ENCODE measurements at regions not wholly inside any gene's neighbourhood (a gene's known extent, or its start where the extent isn't known, plus 50 kb on each side); places are given as distances from the start of the nearest gene placed in this dataset.
"Not testable (repeated sequence)": the region's sequence is repeated elsewhere in the genome, so short reads cannot be mapped to it uniquely, and the experiment has no call there.

- peak; percentile 42 for DNase-seq
Observed at GRCh38 chr16:48054881-48055601, 100.8 kb downstream of the ABCC12 start.

GRCh38 chr16:48053418-48053745 lies 102.4 kb downstream of the ABCC12 start:
- DNase-seq: no peak

GRCh38 chr16:48052731-48053417 lies 102.9 kb downstream of the ABCC12 start:
- no peak for DNase-seq

GRCh38 chr16:48050871-48051270 lies 104.9 kb downstream of the ABCC12 start:
- DNase-seq: no peak

- no peak for DNase-seq
Observed at GRCh38 chr16:48049847-48050246, 105.9 kb downstream of the ABCC12 start.

- DNase-seq: no peak
Observed at GRCh38 chr16:48047720-48048119, 108.1 kb downstream of the ABCC12 start.

GRCh38 chr16:48047241-48047640 lies 108.6 kb downstream of the ABCC12 start:
- no peak for DNase-seq

GRCh38 chr16:48044117-48044516 lies 111.7 kb downstream of the ABCC12 start:
- DNase-seq: no peak

- no peak for DNase-seq
Observed at GRCh38 chr16:48041981-48042421, 113.8 kb downstream of the ABCC12 start.

GRCh38 chr16:48035142-48035541 lies 120.7 kb downstream of the ABCC12 start:
- no peak for DNase-seq

GRCh38 chr16:48030926-48031325 lies 124.9 kb downstream of the ABCC12 start:
- DNase-seq: no peak

- DNase-seq: no peak
Observed at GRCh38 chr16:48029768-48030167, 126.0 kb downstream of the ABCC12 start.

- no peak for DNase-seq
Observed at GRCh38 chr16:48025359-48025758, 130.4 kb downstream of the ABCC12 start.

- DNase-seq: no peak
Observed at GRCh38 chr16:48024042-48024441, 131.8 kb downstream of the ABCC12 start.

- no peak for DNase-seq
Observed at GRCh38 chr16:48022496-48022895, 133.3 kb downstream of the ABCC12 start.

- not testable (repeated sequence) for DNase-seq
Observed at GRCh38 chr16:48020617-48021016, 135.2 kb downstream of the ABCC12 start.

- DNase-seq: no peak
Observed at GRCh38 chr16:48014349-48015135, 141.3 kb downstream of the ABCC12 start.

- DNase-seq: peak; percentile 78
Observed at GRCh38 chr16:48013491-48013901, 142.3 kb downstream of the ABCC12 start.

GRCh38 chr16:48011878-48012658 lies 143.7 kb downstream of the ABCC12 start:
- DNase-seq: no peak

- no peak for DNase-seq
Observed at GRCh38 chr16:48011466-48011865, 144.3 kb downstream of the ABCC12 start.

- no peak for DNase-seq
Observed at GRCh38 chr16:48008011-48008525, 147.7 kb downstream of the ABCC12 start.

GRCh38 chr16:48004141-48004695 lies 151.6 kb downstream of the ABCC12 start:
- DNase-seq: no peak

All from NCI-H1694 (cell line).